Superior temporal gyrus (tissue), 1 donor: ENCODE measurements at regions not wholly inside any gene's neighbourhood (a gene's known extent, or its start where the extent isn't known, plus 50 kb on each side); places are given as distances from the start of the nearest gene placed in this dataset.
"Not testable (repeated sequence)": the region's sequence is repeated elsewhere in the genome, so short reads cannot be mapped to it uniquely, and the experiment has no call there.

Experiments used
- DNase-seq: peaks from one replicate; pipeline ENCODE4 v3.0.0-alpha.2; 2016; ENCODE audit errors: extremely low spot score

GRCh38 chr9:91512235-91512634, 88.6 kb upstream of the NFIL3 start:
- DNase-seq: not testable (repeated sequence)

GRCh38 chr9:91503673-91504081, 80.0 kb upstream of the NFIL3 start:
- no peak for DNase-seq

GRCh38 chr9:91502913-91503672, 79.5 kb upstream of the NFIL3 start:
- no peak for DNase-seq

DNA sequence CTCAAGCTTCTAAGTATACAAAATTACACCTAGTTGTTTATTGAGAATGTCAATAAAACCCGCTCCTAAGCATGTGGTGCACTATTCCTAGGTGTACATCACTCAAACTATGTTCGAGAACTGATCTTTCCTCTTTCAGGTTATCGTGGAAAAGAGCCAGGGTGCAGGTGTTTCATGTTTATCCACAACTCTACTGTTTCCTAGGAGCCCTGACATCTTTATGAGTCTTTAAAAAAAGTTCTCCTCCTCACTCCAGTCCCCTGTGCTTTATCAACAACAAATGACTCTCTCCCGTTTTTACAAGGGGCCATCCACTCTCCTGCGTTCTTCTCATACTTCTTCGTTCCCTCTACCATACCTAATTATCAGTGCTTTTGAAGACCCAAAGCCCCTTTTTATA, 78.8 kb upstream of the NFIL3 start:
- no peak for DNase-seq

GRCh38 chr9:91500509-91501014, 76.9 kb upstream of the NFIL3 start:
- no peak for DNase-seq

DNA sequence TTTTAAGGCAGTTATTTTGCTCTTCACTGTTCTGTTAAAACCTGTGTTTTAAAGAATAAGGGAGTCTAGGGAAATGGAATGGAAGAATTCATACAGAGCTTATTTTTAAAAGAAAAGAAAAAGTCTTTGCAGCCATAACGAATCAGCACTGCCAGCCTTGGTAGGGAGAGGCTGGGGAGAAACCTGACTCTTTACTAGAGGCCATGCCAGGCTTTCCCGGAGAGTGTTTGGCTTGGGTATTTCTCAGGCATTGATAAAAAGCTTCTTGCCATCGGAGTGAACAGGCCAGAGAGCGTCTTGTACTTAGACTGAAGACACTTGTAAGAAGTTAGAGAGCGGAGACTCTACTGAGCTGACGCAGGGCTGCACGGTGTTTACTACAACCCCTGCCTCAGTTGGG, 72.7 kb upstream of the NFIL3 start:
- DNase-seq: no peak

DNA sequence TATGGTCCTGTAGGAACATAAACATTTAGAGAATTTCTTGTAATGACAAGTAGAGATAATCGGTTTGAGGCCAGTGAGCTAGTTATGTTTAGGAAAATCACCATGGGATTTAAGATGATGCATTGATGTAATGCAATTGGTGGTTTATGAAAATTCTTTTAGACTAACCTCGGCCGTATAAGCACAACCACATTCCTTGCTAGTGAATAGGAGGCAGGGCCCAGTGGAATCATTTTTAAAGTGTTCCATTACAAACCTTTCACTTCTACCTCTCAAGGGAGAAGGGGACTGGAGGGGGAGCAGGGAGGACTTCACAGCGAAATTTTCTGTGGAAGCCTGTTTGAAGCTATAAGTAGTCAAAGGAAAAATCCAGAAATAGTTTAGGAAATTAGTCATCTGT, 71.8 kb upstream of the NFIL3 start:
- DNase-seq: no peak

GRCh38 chr9:91494751-91495150, 71.1 kb upstream of the NFIL3 start:
- no peak for DNase-seq

DNA sequence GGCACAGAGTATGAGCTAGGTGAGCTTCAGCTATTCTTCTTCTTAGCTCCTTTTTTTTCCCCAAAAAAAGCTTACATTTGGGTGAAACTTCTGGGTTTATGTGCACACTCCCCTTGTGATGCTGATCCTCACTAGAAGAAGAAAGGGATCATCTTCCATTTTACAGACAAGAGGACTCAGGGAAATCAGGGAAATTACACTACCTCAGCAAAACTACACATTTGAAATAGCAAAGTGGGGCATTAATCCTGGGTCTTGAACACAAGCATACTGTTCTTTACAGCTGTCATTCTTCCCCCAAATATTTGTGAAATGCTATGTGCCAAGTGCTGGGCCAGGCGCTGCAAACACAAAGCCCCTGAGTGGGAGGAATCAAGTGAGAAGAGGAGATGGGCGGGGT, 68.6 kb upstream of the NFIL3 start:
- DNase-seq: no peak

DNA sequence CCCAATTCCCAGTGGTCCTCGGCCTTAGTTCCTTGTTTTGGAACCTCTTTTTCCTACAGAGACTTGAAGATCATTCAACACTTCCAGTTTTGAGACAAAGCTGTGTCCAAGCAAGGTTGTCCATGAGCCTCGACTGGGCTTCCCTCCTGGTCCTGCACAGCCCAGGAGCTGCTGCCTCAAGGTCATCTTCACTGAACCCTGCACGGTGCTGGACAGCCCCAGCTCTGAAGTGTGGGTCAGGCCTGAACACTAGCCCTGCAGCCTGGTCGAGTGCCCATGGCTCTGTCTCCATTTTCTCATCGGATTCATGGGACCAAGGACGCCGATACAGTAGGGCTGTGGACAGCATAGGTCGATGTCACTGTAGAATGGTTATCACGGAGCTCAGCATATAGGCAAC, 68.0 kb upstream of the NFIL3 start:
- no peak for DNase-seq

DNA sequence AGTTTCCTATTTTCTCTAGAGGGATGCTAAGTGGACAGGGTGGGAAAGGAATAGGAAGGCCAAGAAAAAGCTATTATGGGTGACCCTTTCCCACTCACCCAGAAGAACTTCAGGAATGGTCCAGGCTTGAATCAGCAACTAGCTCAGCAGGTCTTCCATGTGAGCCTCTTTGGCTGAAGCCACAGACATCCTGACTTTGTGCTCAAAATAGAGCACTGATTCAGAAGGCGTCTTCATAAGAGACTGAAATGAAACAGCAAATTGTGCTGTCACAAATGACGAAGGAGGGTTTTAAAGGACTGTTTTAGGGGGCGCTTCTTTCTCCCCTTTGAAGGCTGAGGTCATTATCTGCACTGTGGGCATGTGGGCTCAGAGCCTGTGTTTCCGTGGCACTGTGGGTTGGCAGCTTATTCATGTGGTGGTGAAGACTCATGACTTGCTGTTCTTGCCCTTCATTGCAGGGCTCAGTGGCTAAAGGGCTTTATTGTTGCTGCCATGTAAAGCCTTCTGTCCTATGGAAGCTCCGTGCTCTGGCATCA, 65.8 kb upstream of the NFIL3 start:
- peak; percentile 29 for DNase-seq

DNA sequence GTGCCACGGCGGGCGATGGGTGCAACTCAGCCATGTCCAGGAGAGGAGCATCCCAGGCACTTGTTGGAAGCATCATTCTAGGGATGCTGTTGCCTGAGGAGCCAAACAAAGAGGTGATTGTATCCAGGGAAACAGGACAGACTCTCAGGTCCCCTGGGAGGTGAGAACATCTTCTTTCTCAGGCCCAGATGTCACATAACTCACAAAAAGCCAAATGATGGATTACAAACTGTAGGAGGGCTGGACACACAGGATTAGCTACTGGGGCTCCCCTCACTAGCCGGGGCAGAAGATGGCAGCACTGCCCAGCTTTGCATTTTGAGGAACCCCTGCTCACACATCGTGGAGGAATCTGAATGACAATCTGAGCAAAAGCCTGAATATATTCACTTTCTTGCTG, 64.7 kb upstream of the NFIL3 start:
- no peak for DNase-seq

DNA sequence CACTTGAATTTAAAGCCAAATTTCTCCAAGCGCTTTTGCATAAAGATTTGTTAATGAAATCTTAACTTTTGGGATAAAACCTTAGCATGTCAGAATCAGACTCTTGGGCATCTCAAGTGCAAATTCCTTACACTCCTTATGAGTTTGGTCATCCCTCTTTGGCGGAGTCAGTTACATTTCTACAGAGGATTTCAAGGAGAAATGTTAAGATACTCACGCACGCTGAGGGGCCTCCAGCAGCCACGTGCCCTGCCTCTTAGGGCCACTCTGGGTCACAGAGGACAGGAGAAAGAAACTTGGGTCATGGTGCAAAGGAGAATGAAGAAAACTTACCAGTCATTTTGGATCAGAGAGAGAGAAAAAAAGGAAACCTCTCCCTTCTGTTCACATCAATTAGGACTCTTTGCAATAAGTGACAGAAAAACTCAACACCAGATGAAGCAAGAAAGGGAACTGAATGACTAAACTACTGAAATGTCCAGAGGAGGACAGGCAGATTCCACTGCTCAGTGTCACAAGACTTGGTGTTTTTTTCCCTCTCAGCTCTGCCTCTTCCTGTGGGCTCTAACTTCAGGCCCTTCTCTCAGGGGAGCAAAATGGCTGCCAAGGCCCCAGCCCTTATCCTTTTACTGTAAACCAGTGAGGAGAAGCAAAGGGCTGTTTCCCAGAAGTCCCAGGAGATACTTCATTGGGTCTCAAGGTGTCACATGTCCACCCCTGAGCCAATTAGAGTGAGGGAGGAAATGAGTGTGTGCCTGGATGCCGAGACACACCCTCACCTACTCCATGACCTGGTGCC, 63.3 kb upstream of the NFIL3 start:
- DNase-seq: no peak

DNA sequence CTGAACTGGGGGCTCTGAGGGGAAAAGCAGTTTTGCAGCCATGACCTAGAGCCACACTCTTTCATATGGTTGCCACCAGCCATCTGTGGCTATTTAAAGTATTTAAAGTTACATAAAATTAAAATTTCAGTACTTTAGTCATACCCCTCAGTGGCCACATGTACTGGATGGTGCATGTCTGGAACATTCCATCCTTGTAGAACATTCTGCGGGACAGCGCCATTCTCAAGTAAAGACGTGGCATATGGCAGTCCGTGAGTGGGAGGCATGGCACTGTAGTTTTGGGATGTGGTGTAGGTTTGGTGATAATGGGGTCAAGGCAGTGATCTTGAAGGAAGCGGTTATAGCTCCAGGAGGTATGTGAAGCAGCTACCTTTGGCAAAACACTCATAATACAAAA, 61.4 kb upstream of the NFIL3 start:
- DNase-seq: no peak

GRCh38 chr9:91483835-91484234, 60.2 kb upstream of the NFIL3 start:
- no peak for DNase-seq

DNA sequence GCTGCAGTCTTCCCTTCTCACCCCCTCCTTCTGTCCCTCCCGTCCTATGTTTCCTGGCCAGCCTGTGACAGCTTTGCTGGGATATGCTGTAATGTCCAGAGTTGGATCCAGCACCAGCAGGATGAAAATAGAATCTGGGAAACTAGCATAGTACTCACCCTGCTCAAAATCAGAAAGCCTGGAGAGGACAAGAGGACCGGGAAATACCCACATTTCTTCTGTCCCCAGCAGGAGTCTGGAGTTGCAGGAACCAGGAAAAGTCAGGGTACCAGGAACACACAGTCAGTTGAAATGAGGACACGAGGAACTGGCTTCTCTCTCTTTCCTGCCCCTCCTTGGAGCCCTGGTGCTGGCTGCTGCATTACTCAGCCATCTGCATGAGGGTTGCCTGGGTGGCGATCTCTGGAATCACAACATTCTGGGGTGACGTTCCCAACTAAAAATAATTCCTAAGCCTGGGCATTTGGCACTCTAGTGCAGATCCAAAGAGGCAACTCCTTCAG, 59.6 kb upstream of the NFIL3 start:
- DNase-seq: peak; percentile 19

DNA sequence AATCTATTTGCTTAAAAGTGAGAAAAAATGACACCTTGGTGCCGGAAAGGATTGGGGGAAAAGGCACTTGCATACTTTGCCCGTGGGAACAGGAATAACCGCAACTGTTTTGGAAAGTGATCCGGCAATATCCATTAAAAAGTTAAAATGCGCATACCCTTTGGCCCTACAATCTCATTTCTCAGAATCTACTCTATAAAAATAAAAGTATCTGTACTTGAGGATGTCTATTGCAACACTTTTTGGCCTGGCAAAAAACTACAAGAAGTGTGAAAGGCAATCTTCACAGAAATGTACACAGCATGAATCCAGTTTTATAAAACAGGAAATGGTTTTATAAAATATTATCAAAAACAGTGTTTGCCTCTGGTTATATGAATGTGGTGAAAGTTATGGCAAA, 58.3 kb upstream of the NFIL3 start:
- no peak for DNase-seq

- no peak for DNase-seq
Measured at GRCh38 chr9:91477106-91477505, 53.5 kb upstream of the NFIL3 start.

DNA sequence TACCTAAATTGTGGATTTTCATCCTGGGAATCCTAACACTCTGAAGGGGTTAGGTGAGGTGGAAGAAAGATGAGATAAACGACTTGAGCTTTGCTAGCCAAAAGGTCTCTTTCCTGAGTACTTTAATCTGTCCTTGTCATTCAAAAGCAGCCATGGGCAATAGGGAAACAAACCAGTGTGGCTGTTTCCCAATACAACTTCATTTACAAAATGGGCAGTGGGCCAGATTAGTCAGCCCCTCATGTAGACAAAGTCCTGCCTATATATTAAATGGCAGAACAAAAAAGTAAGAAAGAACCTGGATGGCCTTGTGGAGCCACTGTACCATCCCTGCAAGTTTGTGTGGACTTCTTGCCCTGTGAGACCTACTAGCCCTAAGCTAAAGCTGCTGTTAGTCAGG, 51.0 kb upstream of the NFIL3 start:
- no peak for DNase-seq
